Transverse colon (tissue), 4 donors: ENCODE measurements at regions not wholly inside any gene's neighbourhood (a gene's known extent, or its start where the extent isn't known, plus 50 kb on each side); places are given as distances from the start of the nearest gene placed in this dataset.

ENCODE experiments used
- DNase-seq: peaks from one replicate; pipeline ENCODE4 v3.0.0-alpha.2; 2019
- H3K27ac ChIP-seq, 4 donors: fragments of 200-600 bp; sonication (generic); 2 replicates each; pipeline ENCODE4 v1.5.1; 2016 to 2018; ENCODE audit warnings: inconsistent platforms in 4 of 4
- H3K27me3 ChIP-seq: fragments of 200-600 bp; sonication (generic); 2 replicates; pipeline ENCODE4 v1.5.1; 2017; ENCODE audit warnings: inconsistent platforms
- H3K36me3 ChIP-seq, 4 donors: fragments of 200-600 bp; sonication (generic); 2 replicates each; pipeline ENCODE4 v1.5.1; 2017 to 2019; ENCODE audit warnings: inconsistent platforms in 4 of 4
- H3K4me1 ChIP-seq, 4 donors: fragments of 200-600 bp; sonication (generic); 2 replicates each; pipeline ENCODE4 v1.5.1; 2017 to 2020; ENCODE audit warnings: inconsistent platforms in 4 of 4
- H3K4me3 ChIP-seq, 4 donors: fragments of 200-600 bp; sonication (generic); 1 replicate in 1 of 4; 2 replicates in 3 of 4; pipeline versions ENCODE4 v1.5.1 to v1.6.1; 2017 to 2019; ENCODE audit warnings: inconsistent platforms in 4 of 4
- H3K9me3 ChIP-seq, 2 donors: fragments of 200-600 bp; sonication (generic); 2 replicates each; pipeline ENCODE4 v1.5.1; 2017 to 2019; ENCODE audit warnings: inconsistent platforms in 2 of 2
- CTCF ChIP-seq, 5 experiments: fragments of 200-600 bp in 3 of 5; fragments of 450-650 bp in 2 of 5; sonication (generic) in 3 of 5; IDR thresholded peaks; 1 replicate in 2 of 5; 2 replicates in 3 of 5; pipeline ENCODE4 v1.5.1; 2016 to 2017; ENCODE audit warnings: antibody characterized with exemption in 5 of 5, inconsistent platforms in 3 of 5, mild to moderate bottlenecking in 2 of 5, moderate library complexity in 1 of 5
- EP300 ChIP-seq: sonication (generic); formaldehyde crosslinking; IDR thresholded peaks from one replicate; pipeline ENCODE4 v1.6.1; 2017; ENCODE audit warnings: antibody characterized with exemption, low read depth
- POLR2A ChIP-seq: fragments of 450-650 bp; IDR thresholded peaks from one replicate; pipeline ENCODE4 v1.6.1; 2016; ENCODE audit warnings: antibody characterized with exemption, mild to moderate bottlenecking, moderate library complexity
- POLR2AphosphoS5 ChIP-seq, 3 donors: sonication (generic); formaldehyde crosslinking; IDR thresholded peaks; one replicate each; pipeline ENCODE4 v1.6.1; 2016; ENCODE audit warnings: antibody characterized with exemption in 3 of 3
- WGBS, 2 donors: methylation state at CpG; one replicate each; pipeline ENCODE4 v1.1.5; 2018; ENCODE audit warnings: low coverage in 1 of 2; 5-methylcytosine and 5-hydroxymethylcytosine counted together
- in situ Hi-C, 4 donors: fragments of 200-750 bp; cut with MboI; loops; one replicate each; pipeline versions ENCODE4 v1.15.0 to v1.15.1; 2017; ENCODE audit warnings: low sequenced_read_pairs in 3 of 4, low pct_ligation_motif_present in 1 of 4, low pct_unique_long_range_greater_than_20kb in 1 of 4
- intact Hi-C: fragments of 100-400 bp; cut with DNase I; formaldehyde crosslinking; loops from one replicate; pipeline ENCODE4 v1.15.1; 2023; ENCODE audit warnings: low total_unique reads

- no peaks in the 10 kb centered on the region for H3K27me3 ChIP-seq
- no peaks in the 10 kb centered on the region for H3K9me3 ChIP-seq
- H3K4me3 ChIP-seq = no peak overlapping the region
- TF ChIP-seq POLR2A = no peak
- no peak for TF ChIP-seq POLR2AphosphoS5 (IDR thresholded peaks at IDR 0.05)
- TF ChIP-seq CTCF (IDR thresholded peaks at IDR 0.05) = no peak
- no peak for TF ChIP-seq EP300
- DNase-seq = no peak
- H3K27ac ChIP-seq = no peak overlapping the region
- in situ Hi-C loops (no loop called here), intact Hi-C loops (no loop called here)
- no peaks in the 10 kb centered on the region for H3K4me1 ChIP-seq
- H3K36me3 ChIP-seq = no peaks in the 10 kb centered on the region
- 61 to 68% methylated on average over 6 of the region's 6 CpGs for WGBS, 2 donors
Measured at GRCh38 chr13:22726726-22727125, 454.1 kb upstream of the SGCG start.

GRCh38 chr13:22735011-22735995, 445.5 kb upstream of the SGCG start:
- H3K27ac ChIP-seq = no peak overlapping the region
- H3K4me1 ChIP-seq = no peaks in the 10 kb centered on the region
- no peaks in the 10 kb centered on the region for H3K27me3 ChIP-seq
- no peak for TF ChIP-seq CTCF (IDR thresholded peaks at IDR 0.05)
- in situ Hi-C loops (no loop called here), intact Hi-C loops (no loop called here)
- no peak for DNase-seq
- no peak overlapping the region for H3K4me3 ChIP-seq
- H3K9me3 ChIP-seq = peaks cover 0 to 2% of the 10 kb centered on the region in 2 donors
- H3K36me3 ChIP-seq = no peaks in the 10 kb centered on the region
- WGBS, 2 donors = 52 to 63% methylated on average over 10 to 24 of the region's 24 CpGs

GRCh38 chr13:22736084-22736767, 444.6 kb upstream of the SGCG start:
- 60 to 82% methylated on average over 2 to 28 of the region's 28 CpGs for WGBS, 2 donors
- Histone ChIP-seq H3K4me1 (no peaks in the 10 kb centered on the region), H3K4me3 (no peak overlapping the region), H3K9me3 (peaks cover 0 to 4% of the 10 kb centered on the region in 2 donors), H3K27me3 (no peaks in the 10 kb centered on the region), H3K36me3 (no peaks in the 10 kb centered on the region), H3K27ac (no peak overlapping the region)
- in situ Hi-C loops = no loop called here
- no peak for DNase-seq
- intact Hi-C loops = no loop called here
- TF ChIP-seq POLR2AphosphoS5 (IDR thresholded peaks at IDR 0.05) (no peak), CTCF (IDR thresholded peaks at IDR 0.05) (no peak), EP300 (no peak), POLR2A (no peak)

GRCh38 chr13:22736768-22737092, 444.0 kb upstream of the SGCG start:
- intact Hi-C loops (no loop called here), in situ Hi-C loops (no loop called here)
- DNase-seq = no peak
- Histone ChIP-seq H3K4me3 (no peak overlapping the region), H3K9me3 (peaks cover 0 to 4% of the 10 kb centered on the region in 2 donors), H3K4me1 (no peaks in the 10 kb centered on the region), H3K27me3 (no peaks in the 10 kb centered on the region), H3K27ac (no peak overlapping the region), H3K36me3 (no peaks in the 10 kb centered on the region)
- 59 to 85% methylated on average over 2 of the region's 2 CpGs for WGBS, 2 donors
- TF ChIP-seq EP300 = no peak
- TF ChIP-seq POLR2AphosphoS5 (IDR thresholded peaks at IDR 0.05) = no peak
- TF ChIP-seq CTCF (IDR thresholded peaks at IDR 0.05) = no peak
- no peak for TF ChIP-seq POLR2A
